BLaER1 (cell line): ENCODE measurements at regions not wholly inside any gene's neighbourhood (a gene's known extent, or its start where the extent isn't known, plus 50 kb on each side); places are given as distances from the start of the nearest gene placed in this dataset.

Experiments
- H3K27ac ChIP-seq: shearing (Covaris generic); formaldehyde crosslinking; 2 replicates; pipeline ENCODE4 v1.8.1; 2022
- H3K27me3 ChIP-seq: shearing (Covaris generic); formaldehyde crosslinking; 2 replicates; pipeline ENCODE4 v1.8.1; 2022
- H3K36me3 ChIP-seq: shearing (Covaris generic); formaldehyde crosslinking; 2 replicates; pipeline ENCODE4 v1.8.1; 2022
- H3K4me1 ChIP-seq: shearing (Covaris generic); formaldehyde crosslinking; 2 replicates; pipeline ENCODE4 v1.8.1; 2022
- H3K4me2 ChIP-seq: shearing (Covaris generic); formaldehyde crosslinking; 2 replicates; pipeline ENCODE4 v1.8.1; 2022
- H3K4me3 ChIP-seq: shearing (Covaris generic); formaldehyde crosslinking; 2 replicates; pipeline ENCODE4 v1.8.1; 2022
- H3K9ac ChIP-seq: shearing (Covaris generic); formaldehyde crosslinking; 2 replicates; pipeline ENCODE4 v1.8.1; 2022
- H3K9me3 ChIP-seq: shearing (Covaris generic); formaldehyde crosslinking; 2 replicates; pipeline ENCODE4 v1.8.1; 2022
- H4K20me1 ChIP-seq: shearing (Covaris generic); formaldehyde crosslinking; 2 replicates; pipeline ENCODE4 v1.8.1; 2022
- Cebpa-rat ChIP-seq: shearing (Covaris generic); IDR thresholded peaks from 2 replicates; pipeline ENCODE4 v1.8.1; 2022

DNA sequence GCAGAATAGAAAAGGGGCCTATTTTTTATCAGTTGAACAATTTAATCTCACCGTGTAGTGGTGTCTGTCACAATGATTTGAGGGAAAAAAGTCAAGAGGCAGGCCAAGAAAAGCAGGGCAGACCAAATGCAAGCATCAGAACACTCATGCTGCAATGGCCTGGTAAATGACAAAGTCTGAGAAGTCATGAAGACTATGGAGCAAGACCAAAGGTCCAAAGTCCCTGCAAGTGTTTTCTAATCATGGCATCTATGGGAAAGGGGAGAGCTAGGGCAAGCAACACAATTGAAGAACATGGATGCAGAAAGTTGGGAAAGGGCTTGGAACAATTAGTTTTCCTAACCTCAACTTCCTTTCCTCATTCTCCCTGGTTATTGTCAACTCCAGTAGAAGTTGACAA, 147.7 kb upstream of the TLL1 start:
- Histone ChIP-seq H3K27me3 (no peaks in the 10 kb centered on the region), H3K27ac (no peak overlapping the region), H3K4me2 (no peak overlapping the region), H3K9me3 (no peaks in the 10 kb centered on the region), H3K36me3 (no peaks in the 10 kb centered on the region), H3K4me1 (no peaks in the 10 kb centered on the region), H3K9ac (no peak overlapping the region), H3K4me3 (no peak overlapping the region), H4K20me1 (no peaks in the 10 kb centered on the region)
- TF ChIP-seq Cebpa-rat, result no peak

DNA sequence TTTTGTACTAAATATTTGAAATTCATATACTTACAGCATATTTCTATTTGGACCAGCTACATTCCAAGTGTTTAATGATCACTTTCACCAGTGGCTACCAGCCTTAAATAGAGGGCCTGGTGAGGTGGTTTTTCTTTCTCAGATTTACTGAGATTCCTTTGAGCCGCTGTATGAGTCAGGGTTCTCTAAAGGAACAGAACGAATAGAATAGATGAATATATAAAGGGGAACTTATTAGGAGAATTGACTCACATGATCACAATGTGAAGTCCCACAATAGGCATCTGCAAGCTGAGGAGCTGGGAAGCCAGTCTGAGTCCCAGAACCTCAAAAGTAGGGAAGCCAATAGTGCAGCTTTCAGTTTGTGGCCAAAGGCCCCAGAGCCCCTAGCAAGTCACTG, 146.2 kb upstream of the TLL1 start:
- no peak overlapping the region for H3K9ac ChIP-seq
- no peaks in the 10 kb centered on the region for H3K27me3 ChIP-seq
- no peaks in the 10 kb centered on the region for H3K4me1 ChIP-seq
- H3K4me2 ChIP-seq, result no peak overlapping the region
- no peak for TF ChIP-seq Cebpa-rat
- no peaks in the 10 kb centered on the region for H4K20me1 ChIP-seq
- no peaks in the 10 kb centered on the region for H3K36me3 ChIP-seq
- H3K4me3 ChIP-seq, result no peak overlapping the region
- no peak overlapping the region for H3K27ac ChIP-seq
- no peaks in the 10 kb centered on the region for H3K9me3 ChIP-seq

DNA sequence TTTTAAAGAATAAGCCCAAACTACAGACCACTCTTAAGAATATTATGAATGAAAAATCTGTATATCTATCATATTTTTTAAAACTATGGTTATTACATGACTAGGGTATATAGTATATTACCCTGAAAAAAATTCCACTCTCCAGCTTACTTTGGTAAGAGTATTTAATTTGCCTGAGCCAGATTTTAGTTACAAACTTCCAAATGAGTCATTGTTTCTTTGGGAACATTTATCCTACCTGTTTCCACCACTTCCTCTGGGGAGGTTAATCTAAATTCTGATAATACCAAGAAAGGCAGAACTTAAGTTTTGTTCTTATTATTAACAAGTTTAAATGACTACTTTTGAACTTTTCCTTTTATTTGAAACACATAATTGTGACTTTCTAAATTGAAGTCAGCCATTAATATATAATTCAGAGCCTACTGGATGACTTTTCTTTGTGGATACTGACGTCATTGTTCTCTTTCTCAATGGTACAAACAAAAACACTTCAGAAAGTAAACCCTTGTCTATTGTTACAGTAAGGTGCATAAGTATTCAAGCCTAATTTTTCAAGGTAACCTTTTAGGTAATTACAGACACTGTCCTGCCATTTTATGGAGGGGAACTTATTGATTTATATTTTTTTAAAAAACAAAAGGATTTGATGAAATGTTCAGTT, 135.6 kb upstream of the TLL1 start:
- no peaks in the 10 kb centered on the region for H3K4me1 ChIP-seq
- no peaks in the 10 kb centered on the region for H4K20me1 ChIP-seq
- no peak overlapping the region for H3K9ac ChIP-seq
- H3K27me3 ChIP-seq, result no peaks in the 10 kb centered on the region
- no peaks in the 10 kb centered on the region for H3K36me3 ChIP-seq
- no peak overlapping the region for H3K4me2 ChIP-seq
- no peak overlapping the region for H3K4me3 ChIP-seq
- no peak overlapping the region for H3K27ac ChIP-seq
- TF ChIP-seq Cebpa-rat, result no peak
- H3K9me3 ChIP-seq, result no peaks in the 10 kb centered on the region

DNA sequence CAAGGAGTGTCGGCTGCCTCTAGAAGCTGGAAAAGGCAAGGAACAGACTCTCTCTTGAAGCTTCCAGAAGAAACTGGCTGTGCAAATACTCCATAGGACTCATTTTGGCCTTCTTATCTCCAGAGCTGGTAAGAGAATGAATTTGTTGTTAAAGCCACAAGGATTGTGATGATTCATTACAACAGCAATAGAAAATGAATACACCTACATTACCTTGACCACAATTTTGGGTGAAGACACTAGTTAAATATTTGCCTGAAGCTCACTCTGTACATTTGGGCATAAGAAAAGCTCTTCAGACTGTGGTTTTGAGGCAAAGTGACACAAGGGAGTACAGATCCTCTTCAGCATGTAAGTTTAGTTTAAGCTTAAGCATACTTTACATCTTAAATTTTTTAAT, 134.5 kb upstream of the TLL1 start:
- no peak overlapping the region for H3K9ac ChIP-seq

GRCh38 chr4:165740911-165741310, 132.1 kb upstream of the TLL1 start:
- no peaks in the 10 kb centered on the region for H3K27me3 ChIP-seq
- no peaks in the 10 kb centered on the region for H3K9me3 ChIP-seq
- no peak overlapping the region for H3K4me2 ChIP-seq
- no peak for TF ChIP-seq Cebpa-rat
- no peak overlapping the region for H3K27ac ChIP-seq
- no peak overlapping the region for H3K4me3 ChIP-seq
- H4K20me1 ChIP-seq, result no peaks in the 10 kb centered on the region
- no peaks in the 10 kb centered on the region for H3K36me3 ChIP-seq
- H3K9ac ChIP-seq, result no peak overlapping the region
- H3K4me1 ChIP-seq, result no peaks in the 10 kb centered on the region

More for the DNA sequence above, 134.5 kb upstream of the TLL1 start:
- Histone ChIP-seq H3K4me3 (no peak overlapping the region), H3K9me3 (no peaks in the 10 kb centered on the region), H3K27me3 (no peaks in the 10 kb centered on the region), H3K4me2 (no peak overlapping the region), H3K36me3 (no peaks in the 10 kb centered on the region), H4K20me1 (no peaks in the 10 kb centered on the region), H3K27ac (no peak overlapping the region), H3K4me1 (no peaks in the 10 kb centered on the region)
- TF ChIP-seq Cebpa-rat, result no peak

DNA sequence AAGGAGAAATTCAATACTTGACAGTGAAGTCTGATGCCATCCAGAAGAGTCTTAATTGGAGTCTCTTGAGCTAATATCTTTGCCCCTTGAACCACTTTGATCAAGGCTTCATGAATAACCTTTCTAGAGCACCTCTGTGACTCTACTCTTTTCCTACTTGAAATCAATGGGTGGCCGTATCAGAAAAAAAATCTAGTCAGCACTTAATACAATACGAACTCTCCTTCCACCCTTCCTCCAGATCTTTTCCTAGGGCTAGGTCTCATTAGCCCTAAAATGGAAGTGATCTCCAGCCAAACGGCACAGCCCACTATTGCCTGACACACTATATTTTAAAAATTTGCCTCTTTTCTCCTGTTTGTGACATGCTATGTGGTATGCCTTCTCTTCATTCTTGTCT, 129.6 kb upstream of the TLL1 start:
- Histone ChIP-seq H4K20me1 (no peaks in the 10 kb centered on the region), H3K9me3 (no peaks in the 10 kb centered on the region), H3K27ac (no peak overlapping the region), H3K27me3 (no peaks in the 10 kb centered on the region), H3K4me2 (no peak overlapping the region), H3K9ac (no peak overlapping the region), H3K36me3 (no peaks in the 10 kb centered on the region), H3K4me3 (no peak overlapping the region), H3K4me1 (no peaks in the 10 kb centered on the region)
- no peak for TF ChIP-seq Cebpa-rat

DNA sequence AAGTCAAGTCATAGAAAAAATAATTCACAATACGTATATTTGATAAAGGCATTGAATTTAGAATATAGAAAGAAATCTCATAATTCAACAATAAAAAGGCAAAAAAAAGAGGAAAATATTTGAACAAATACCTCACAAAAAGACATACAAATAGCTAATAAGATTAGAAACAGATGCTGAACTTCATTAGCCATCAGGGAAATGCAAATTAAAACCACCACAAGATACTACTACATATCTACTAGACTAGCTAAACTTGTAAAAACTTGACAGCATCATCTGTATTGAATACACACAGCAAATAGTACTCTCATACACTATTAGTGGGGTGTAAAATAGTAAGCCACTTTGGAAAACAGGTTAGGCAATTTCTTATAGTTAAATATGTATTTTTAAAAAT, 128.7 kb upstream of the TLL1 start:
- H3K4me3 ChIP-seq, result no peak overlapping the region
- no peaks in the 10 kb centered on the region for H3K4me1 ChIP-seq
- H3K4me2 ChIP-seq, result no peak overlapping the region
- H3K27me3 ChIP-seq, result no peaks in the 10 kb centered on the region
- no peaks in the 10 kb centered on the region for H3K36me3 ChIP-seq
- TF ChIP-seq Cebpa-rat, result no peak
- H4K20me1 ChIP-seq, result no peaks in the 10 kb centered on the region
- H3K27ac ChIP-seq, result no peak overlapping the region
- H3K9me3 ChIP-seq, result no peaks in the 10 kb centered on the region
- H3K9ac ChIP-seq, result no peak overlapping the region

- H3K27ac ChIP-seq, result no peak overlapping the region
- no peak for TF ChIP-seq Cebpa-rat
- no peaks in the 10 kb centered on the region for H3K36me3 ChIP-seq
- no peak overlapping the region for H3K9ac ChIP-seq
- no peaks in the 10 kb centered on the region for H4K20me1 ChIP-seq
- no peaks in the 10 kb centered on the region for H3K9me3 ChIP-seq
- no peaks in the 10 kb centered on the region for H3K4me1 ChIP-seq
- no peak overlapping the region for H3K4me2 ChIP-seq
- no peaks in the 10 kb centered on the region for H3K27me3 ChIP-seq
- H3K4me3 ChIP-seq, result no peak overlapping the region
Observed at GRCh38 chr4:165748321-165748720, 124.7 kb upstream of the TLL1 start.

- TF ChIP-seq Cebpa-rat, result no peak
- Histone ChIP-seq H3K9me3 (no peaks in the 10 kb centered on the region), H3K4me1 (no peaks in the 10 kb centered on the region), H3K27me3 (no peaks in the 10 kb centered on the region), H4K20me1 (no peaks in the 10 kb centered on the region), H3K36me3 (no peaks in the 10 kb centered on the region), H3K9ac (no peak overlapping the region), H3K27ac (no peak overlapping the region), H3K4me3 (no peak overlapping the region), H3K4me2 (no peak overlapping the region)
Observed at GRCh38 chr4:165751882-165752281, 121.2 kb upstream of the TLL1 start.

DNA sequence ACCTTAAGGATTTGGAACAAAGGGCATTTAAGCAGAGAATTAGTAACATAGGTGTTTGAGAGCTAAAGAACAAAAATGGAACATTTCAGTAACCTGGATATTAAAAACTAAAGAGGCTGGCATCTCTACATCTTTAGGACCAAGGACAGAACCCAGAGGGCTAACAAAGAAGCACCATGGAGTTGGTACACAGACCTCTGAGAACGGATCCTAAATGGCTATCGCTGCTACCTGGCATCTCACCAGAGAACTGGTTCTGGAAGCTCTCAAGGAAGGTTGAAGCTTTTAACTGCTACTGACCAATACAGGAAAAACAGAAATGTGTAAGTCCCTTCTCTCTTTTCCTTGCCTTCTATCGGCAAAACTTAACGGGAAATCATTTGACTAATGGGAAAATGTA, 118.4 kb upstream of the TLL1 start:
- H3K36me3 ChIP-seq, result no peaks in the 10 kb centered on the region
- H3K4me3 ChIP-seq, result no peak overlapping the region
- H3K9ac ChIP-seq, result no peak overlapping the region
- no peak overlapping the region for H3K27ac ChIP-seq
- TF ChIP-seq Cebpa-rat, result no peak
- no peaks in the 10 kb centered on the region for H3K4me1 ChIP-seq
- H3K9me3 ChIP-seq, result no peaks in the 10 kb centered on the region
- no peaks in the 10 kb centered on the region for H3K27me3 ChIP-seq
- H3K4me2 ChIP-seq, result no peak overlapping the region
- no peaks in the 10 kb centered on the region for H4K20me1 ChIP-seq

GRCh38 chr4:165756836-165757235, 116.2 kb upstream of the TLL1 start:
- Histone ChIP-seq H3K4me1 (no peaks in the 10 kb centered on the region), H3K27ac (no peak overlapping the region), H3K9ac (no peak overlapping the region), H3K36me3 (no peaks in the 10 kb centered on the region), H3K9me3 (no peaks in the 10 kb centered on the region), H4K20me1 (no peaks in the 10 kb centered on the region), H3K4me2 (no peak overlapping the region), H3K27me3 (no peaks in the 10 kb centered on the region), H3K4me3 (no peak overlapping the region)
- TF ChIP-seq Cebpa-rat, result no peak
